Mammary epithelial cell (primary cell): ENCODE measurements at regions not wholly inside any gene's neighbourhood (a gene's known extent, or its start where the extent isn't known, plus 50 kb on each side); places are given as distances from the start of the nearest gene placed in this dataset.

Experiments
- EZH2 ChIP-seq: IDR thresholded peaks from 2 replicates; pipeline ENCODE4 v1.6.1; 2012; ENCODE audit warnings: low read length, inconsistent platforms, borderline replicate concordance
- TF ChIP-seq, protein P1 (sequence below), 2 donors: IDR thresholded peaks in 1 of 2; conservative IDR thresholded peaks in 1 of 2; 2 replicates each; pipeline ENCODE4 v1.5.1; 2011 to 2012; ENCODE audit warnings: inconsistent platforms in 2 of 2, low read length in 2 of 2, mild to moderate bottlenecking in 2 of 2, control low read depth in 1 of 2, low read depth in 1 of 2; ENCODE audit not compliant: insufficient read depth in 1 of 2; ENCODE audit errors: extremely low read depth in 1 of 2

GRCh38 chr1:98299313-98299712 lies 362.2 kb upstream of the SNX7 start:
- TF ChIP-seq, protein P1, sequence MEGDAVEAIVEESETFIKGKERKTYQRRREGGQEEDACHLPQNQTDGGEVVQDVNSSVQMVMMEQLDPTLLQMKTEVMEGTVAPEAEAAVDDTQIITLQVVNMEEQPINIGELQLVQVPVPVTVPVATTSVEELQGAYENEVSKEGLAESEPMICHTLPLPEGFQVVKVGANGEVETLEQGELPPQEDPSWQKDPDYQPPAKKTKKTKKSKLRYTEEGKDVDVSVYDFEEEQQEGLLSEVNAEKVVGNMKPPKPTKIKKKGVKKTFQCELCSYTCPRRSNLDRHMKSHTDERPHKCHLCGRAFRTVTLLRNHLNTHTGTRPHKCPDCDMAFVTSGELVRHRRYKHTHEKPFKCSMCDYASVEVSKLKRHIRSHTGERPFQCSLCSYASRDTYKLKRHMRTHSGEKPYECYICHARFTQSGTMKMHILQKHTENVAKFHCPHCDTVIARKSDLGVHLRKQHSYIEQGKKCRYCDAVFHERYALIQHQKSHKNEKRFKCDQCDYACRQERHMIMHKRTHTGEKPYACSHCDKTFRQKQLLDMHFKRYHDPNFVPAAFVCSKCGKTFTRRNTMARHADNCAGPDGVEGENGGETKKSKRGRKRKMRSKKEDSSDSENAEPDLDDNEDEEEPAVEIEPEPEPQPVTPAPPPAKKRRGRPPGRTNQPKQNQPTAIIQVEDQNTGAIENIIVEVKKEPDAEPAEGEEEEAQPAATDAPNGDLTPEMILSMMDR (conservative IDR thresholded peaks at IDR 0.05 in 1 of 2, IDR thresholded peaks at IDR 0.05 in 1 of 2; ENCODE audit: extremely low read depth in 1 of 2, insufficient read depth in 1 of 2, low read depth in 1 of 2, low read length in 2 of 2) = no peak
- TF ChIP-seq EZH2 = no peak
